NCI-H1092 treated with DMSO at 0.1 percent for 48 hours (cell line): ENCODE measurements at regions not wholly inside any gene's neighbourhood (a gene's known extent, or its start where the extent isn't known, plus 50 kb on each side); places are given as distances from the start of the nearest gene placed in this dataset.
"Not testable (repeated sequence)": the region's sequence is repeated elsewhere in the genome, so short reads cannot be mapped to it uniquely, and the experiment has no call there.

ENCODE experiments used
- DNase-seq: peaks from one replicate; lab custom pipeline; 2025; lab: John Stamatoyannopoulos, UW

DNA sequence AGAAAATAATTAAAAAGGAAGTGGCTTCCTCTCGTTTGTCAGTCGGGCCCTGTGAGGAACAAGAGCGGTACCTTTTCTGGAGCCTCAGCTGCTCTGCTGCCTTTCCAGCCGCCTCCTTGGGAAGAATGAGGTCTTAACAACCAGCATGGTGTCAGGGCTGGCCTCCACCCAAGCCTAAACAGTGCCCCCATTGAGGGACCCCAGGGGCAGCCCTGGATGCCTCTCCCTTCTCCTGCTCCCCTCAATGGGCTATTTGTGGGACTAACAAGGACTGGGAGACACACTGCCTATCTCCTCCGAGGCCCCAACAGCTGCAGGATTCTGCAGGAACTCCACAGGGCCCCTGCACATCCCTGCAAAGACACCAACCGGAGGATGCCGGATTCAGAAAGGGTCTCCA lies 155.4 kb upstream of the MAP3K1 start:
- DNase-seq, result no peak

DNA sequence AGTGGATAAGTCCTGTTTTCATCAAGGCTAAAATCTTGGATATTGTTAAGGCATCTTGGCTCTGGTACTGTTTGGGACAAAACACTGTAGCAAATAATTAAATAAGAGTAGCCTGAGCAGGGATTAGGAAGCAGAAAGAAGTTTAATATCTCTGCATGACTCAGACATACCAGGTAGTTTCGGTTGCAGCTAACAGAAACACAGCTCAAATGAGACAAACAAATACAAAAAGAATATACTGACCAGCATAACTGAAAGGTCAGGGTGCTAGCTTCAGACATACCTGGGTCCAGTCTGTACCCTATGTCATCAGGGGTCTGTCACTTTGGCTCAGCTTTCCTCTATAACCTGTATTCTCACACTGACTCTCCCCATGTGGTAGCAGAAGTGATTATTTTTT lies 156.4 kb upstream of the MAP3K1 start:
- DNase-seq, result no peak

DNA sequence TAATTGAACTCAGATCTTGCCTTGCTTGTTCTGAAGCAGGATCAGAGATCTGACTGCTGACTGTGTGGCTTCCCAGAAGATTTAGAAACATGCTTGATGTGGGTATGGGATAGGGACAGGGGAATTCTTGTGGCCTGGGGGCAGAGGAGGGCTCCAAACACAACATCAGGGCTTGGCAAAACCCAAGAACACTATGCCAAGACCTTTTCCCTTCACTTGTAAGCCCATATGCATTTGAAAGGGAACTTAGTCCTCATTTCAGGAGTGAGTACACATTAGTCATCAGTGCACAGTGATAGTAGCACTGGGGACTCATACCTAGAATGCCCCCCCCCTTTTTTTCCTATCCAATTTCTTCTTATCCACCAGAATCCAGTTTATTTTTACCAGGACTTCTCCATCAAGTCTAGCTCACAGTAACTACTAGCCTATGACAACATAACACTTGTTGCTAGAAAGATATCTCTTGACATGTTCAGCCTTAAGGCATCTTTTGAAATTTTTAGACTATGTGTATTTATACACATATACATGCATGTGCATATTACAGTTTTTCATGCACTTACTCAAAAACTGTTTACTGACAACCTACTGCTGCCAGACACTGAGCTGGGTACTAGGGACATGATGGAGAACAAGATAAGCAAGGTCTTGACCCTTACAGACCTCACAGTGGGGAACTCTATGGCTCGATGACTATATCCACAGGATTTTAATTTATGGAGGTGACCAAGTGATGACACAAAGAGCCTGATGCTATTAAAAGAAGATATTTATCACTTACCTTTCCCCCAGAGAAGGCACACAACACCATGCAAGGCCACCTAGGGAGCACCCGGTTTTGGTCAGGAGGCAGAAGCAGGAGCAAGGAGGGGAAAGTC lies 158.3 kb upstream of the MAP3K1 start:
- DNase-seq, result no peak

DNA sequence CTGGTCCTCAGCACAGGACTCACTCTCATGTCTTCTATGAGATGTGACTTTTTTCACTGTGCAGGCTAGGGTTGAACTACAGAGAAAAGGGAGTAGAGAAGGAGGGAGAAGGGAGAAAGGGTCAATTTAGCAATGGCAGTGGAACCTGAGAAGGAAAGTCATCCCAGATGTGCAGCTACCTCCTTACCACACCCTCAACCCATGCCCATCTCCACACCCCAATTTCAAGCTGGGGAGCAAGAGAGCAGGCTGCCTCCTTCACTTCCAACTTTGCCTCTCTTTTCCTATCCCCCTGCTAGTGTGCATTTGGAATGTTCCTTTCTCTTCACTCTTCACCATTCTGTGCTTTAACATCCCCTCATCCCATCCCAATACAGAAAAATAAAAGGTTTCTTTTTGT lies 163.5 kb upstream of the MAP3K1 start:
- DNase-seq, result no peak

DNA sequence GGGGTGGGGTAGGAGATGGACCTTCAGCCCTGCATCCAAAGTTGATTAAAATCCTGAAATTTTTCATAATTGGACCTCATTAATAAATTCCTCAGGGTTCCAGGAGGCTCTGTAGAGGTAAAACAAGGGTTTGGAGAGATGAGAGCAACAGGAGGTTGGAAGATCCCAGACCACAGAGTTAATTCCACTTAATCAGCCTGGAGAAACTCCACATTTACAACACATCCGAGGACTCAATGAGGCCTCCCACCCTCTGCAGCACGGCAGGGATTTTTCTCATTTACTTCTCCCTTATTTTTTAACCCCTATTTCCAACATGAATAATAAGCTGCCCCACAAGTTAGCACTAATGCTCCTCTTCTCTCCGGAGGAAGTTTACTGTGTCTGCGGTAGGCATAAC lies 165.0 kb upstream of the MAP3K1 start:
- no peak for DNase-seq

GRCh38 chr5:56649569-56649968 lies 165.8 kb upstream of the MAP3K1 start:
- DNase-seq, result no peak

GRCh38 chr5:56648460-56649034 lies 166.8 kb upstream of the MAP3K1 start:
- no peak for DNase-seq

DNA sequence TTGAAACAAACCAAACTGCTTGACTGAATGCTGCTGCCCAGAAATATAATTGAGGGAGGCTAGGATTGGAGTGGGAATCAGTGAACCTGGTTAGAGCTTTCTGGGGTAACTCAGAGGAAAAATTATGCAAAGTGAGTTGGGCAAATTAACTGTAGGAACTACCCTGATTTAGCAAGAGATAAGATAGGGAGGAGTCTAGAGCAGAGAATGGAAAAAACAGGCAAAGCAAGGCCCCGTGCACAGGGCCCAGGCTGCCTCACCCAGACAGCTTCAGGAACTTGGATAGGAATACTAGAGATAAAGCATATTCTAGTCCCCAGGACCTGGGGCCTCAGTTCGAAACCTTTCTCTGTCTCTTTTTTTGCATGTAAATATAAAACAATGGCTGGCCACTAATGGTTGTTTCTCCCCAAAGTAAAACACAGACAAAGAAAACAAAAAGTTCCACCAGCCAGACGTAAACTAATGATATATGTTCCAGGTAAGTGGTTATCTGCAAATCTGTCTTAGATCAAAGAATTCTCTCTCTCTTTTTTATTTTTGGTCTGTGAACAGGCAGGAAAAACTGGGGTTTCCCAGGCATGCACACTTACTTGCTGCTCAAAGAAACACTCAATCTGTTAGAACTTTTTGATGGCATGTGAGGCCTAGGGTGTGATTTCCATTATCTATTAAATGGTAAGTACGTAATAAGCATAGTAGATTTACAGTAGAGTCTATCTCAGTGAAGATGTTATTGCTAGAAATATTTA lies 168.1 kb upstream of the MAP3K1 start:
- DNase-seq, result no peak

GRCh38 chr5:56641635-56642260 lies 173.6 kb upstream of the MAP3K1 start:
- DNase-seq, result no peak

DNA sequence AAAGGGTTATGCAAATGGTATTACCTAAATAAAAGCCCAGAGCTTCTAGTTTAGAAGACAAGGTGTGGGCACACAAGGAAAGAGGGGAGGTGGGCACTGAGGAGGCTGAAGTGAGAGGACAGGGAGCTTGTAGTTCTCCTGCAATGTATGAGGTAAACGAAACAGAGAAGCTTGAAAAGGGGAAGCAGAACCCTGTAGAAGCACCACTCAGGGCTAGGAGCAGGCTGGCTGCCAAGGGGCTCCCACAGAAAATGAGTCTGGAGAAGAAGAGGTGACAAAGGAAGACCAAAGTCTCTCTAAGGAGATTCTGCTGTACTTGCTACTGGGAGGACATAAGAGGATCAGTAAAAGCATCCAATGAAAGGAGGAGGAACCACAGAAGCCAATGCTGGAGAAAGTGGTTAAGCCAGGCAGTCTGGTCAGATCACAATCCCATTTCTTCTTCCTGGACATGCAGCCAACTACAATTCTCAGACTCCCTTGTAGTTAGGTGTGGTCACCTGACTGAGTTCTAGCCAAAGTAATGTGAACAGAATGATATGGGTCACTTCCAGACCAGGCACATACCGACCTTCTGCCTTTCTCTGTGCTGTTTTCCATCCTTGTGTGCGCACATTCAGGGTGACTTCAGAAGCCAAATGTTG lies 174.5 kb upstream of the MAP3K1 start:
- no peak for DNase-seq

DNA sequence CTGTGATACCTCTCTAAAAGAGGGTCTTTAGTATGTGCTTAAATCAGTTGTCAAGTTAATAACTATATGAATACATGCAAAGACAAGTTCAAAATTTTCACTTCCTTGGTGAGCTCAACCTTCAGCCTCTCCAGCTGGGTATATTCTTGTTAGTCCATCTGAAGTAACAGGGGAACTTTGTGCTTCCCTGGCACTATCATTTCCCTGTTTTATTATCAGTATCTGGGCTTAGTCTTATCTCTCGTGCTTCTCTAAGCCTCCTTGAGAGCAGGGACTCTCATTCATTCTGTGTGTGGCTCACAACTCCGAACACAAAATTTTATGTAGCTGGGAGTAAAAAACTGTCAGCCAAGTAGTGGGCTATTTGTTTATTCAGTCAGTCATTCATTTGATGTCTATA lies 175.9 kb upstream of the MAP3K1 start:
- DNase-seq, result no peak

DNA sequence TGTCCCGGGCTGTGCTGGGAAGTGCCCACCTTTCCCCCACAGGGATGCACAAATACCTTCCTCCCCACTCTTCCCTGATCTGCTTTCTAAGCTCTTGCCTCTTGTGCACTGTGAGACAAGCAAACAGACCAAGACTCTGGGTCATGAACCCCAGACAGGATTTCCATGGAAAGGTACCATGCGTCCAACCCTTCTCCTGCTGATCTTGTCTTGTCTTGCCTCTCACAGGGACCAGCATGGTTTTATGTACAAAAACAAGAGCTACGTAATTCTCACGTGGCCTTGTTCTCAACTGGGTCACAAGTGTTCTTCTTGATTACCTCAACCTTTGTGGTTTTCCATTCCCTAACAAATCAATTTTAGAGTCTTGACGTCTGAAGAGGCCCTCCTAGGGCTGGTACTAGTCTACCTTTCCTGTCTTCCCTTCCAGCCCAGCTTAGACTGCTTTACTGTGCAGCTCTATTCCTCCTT lies 176.5 kb upstream of the MAP3K1 start:
- no peak for DNase-seq

DNA sequence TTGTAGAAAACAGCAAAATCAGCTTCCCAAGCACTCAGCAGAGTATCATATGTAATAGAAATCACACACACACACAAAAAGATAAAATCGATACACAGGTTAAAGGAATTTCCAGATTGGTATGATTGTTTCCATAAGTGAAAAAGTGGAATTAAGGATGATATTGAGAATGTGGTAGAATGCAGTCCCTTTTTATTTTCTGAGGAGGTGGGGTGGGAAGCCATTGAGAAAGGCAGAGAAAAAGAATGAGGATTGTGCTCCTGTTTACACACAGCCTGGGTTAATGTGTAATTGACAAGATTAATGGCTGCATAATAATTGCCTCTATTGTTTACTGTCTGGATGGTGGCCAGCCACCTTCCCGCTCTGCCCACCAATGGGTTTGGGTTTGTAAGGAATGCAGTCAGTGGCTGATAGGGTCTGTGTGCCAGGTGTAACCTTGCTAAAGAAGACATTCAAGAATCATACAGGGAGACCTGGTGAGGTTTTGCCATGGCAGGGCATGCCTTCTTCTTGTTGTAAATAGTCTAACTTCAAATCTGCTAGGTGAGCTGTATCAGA lies 177.2 kb upstream of the MAP3K1 start:
- DNase-seq, result peak; percentile 77

DNA sequence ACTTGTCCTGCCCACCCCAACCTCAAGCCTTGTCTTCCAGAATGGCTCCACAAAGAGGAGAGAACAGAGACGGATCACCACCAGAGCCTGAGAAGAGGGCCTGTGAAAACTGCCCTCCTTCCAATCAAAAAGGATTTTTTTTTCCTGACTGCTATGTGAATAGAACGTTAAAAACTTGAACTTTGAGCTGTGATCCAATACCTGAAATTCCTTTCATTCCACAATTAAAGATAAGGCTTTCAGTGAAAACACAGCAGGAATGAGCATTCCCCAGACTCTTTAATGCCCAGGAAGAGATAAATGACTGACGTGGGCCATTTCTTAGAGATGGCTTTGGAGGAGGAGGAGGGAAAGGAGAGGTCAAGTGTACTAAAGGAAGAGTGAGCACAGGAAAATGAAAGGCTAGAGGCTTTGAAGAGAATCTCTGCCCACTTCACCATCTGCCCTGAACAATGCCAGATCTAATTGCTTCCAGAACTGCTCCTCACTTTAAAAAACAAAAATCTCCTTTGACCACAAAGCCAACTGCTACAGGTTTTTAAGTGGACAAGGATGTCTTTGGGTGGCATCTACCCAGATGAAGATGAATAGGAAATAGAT lies 177.9 kb upstream of the MAP3K1 start:
- peak; percentile 40 for DNase-seq

DNA sequence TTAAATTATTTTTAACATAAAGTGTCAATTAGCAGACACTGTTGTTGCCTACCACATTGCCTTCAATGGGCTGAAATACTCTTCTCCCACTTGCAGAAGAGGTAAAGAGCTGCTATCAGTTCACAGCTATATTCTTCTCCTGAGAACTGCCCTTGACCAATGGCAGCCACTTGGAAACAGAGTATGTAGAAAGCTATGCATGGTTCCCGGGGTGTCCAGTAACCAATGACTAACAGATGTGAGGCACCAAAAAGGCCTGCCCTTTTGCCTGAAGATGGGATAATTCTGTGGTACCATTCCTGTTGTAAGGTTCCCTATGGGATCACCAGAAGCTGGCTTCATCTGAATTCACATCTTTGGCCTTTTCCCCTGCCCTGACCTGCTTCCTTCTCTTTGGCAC lies 181.4 kb upstream of the MAP3K1 start:
- no peak for DNase-seq

DNA sequence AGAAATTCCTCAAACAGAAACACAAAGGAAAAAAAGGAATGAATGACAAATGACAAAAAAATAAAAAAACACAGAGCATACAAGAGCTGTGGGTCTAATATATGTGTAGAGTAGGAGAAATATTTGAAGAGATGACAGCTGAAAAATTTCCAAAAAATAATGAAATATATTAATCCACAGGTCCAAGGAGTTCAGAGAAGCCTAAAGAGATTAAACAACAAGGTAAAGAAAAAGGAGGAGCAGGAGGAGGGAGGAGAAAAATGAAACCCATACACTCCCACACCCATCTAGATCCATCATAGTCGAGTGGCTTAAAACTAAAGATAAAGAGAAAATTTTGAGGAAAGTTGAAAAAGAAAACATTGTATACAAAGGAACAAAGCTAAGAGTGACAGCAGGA lies 182.4 kb upstream of the MAP3K1 start:
- DNase-seq, result no peak

- DNase-seq, result no peak
These were observed 183.2 kb upstream of the MAP3K1 start for GRCh38 chr5:56632199-56632598.

DNA sequence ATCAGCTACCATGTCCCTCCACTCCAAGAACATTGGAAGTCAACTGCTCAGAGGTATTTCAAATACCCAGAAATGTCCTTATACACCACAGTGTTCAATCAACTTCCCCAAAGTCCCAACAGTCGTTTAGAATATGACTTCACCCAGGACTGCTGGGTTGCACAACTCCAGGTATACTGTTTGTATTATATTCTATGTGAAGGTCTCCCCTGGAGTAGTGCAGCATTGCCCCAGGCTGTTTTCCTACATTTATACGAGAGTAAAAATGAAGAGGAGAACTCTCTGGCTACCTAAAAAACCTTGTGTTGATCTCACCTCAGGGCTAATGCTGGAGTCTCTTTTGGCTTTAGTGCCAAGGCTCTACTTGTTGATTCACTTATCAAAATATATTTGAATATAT lies 183.6 kb upstream of the MAP3K1 start:
- no peak for DNase-seq

GRCh38 chr5:56628616-56629015 lies 186.7 kb upstream of the MAP3K1 start:
- DNase-seq, result not testable (repeated sequence)

DNA sequence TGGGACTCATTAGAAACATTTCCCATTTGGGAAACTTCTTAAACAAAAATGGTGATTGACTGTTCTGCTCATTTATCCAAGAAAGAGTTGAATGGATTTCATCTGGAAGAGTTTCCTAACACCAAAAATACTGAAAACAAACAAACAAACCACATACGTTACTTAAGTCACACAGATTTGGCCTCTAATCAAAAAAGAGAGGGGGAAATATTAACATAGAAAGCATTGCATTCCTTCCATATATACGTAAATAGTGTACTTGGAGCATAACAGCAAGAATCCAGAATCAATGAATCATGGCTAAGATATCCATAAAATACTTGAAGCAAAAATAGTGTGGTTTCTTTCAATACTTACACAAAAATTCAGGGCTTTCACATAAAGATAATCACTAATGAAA lies 189.8 kb upstream of the MAP3K1 start:
- no peak for DNase-seq

GRCh38 chr5:56624751-56625150 lies 190.6 kb upstream of the MAP3K1 start:
- no peak for DNase-seq
